OCI-LY7 (cell line): ENCODE measurements at regions not wholly inside any gene's neighbourhood (a gene's known extent, or its start where the extent isn't known, plus 50 kb on each side); places are given as distances from the start of the nearest gene placed in this dataset.

Experiments used
- CTCF ChIP-seq: fragments of 200-600 bp; sonication (generic); conservative IDR thresholded peaks from 2 replicates; pipeline ENCODE4 v1.5.1; 2014; ENCODE audit warnings: mild to moderate bottlenecking, antibody characterized with exemption, low read length, moderate library complexity, mixed read lengths
- EZH2phosphoT487 ChIP-seq: fragments of 200-600 bp; sonication (generic); IDR thresholded peaks from 2 replicates; pipeline ENCODE4 v1.6.1; 2018; ENCODE audit warnings: low read depth, borderline replicate concordance, mild to moderate bottlenecking, mixed run types, antibody characterized with exemption, low read length, moderate library complexity, mixed read lengths

GRCh38 chr2:84083984-84084383, 375.1 kb downstream of the SUCLG1 start:
- TF ChIP-seq EZH2phosphoT487 (no peak), CTCF (no peak)
